Erythroblast (primary cell): ENCODE measurements at regions not wholly inside any gene's neighbourhood (a gene's known extent, or its start where the extent isn't known, plus 50 kb on each side); places are given as distances from the start of the nearest gene placed in this dataset.

Experiments
- GATA1 ChIP-seq: IDR thresholded peaks from 2 replicates; pipeline ENCODE4 v1.6.1; 2011; ENCODE audit warnings: low read depth, mild to moderate bottlenecking, control low read depth, low read length, moderate library complexity
- POLR2A ChIP-seq: IDR thresholded peaks from 2 replicates; pipeline ENCODE4 v1.6.1; 2011; ENCODE audit warnings: mild to moderate bottlenecking, low read length

DNA sequence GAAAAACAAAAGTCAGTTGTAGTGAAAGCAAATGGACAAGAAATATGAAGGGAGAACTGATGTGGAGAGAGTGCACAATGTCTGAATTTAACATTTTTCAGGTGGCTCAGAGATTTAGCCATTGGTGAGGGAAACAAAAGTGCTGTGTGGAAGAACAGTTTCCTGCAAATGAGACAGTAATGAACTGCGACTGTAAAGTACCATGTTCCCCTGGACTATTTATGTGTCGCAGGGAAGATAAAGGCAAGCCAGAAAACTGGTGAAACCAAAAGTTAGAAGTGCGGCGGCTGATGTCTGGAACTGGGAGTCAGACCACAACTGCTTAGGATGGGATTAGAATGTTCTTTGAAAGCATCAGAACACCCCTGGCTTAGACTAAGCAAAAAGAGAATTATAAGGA is 905.1 kb upstream of the MAN1A1 start:
- TF ChIP-seq POLR2A (no peak), GATA1 (no peak)
